ENCODE measurements at regions not wholly inside any gene's neighbourhood (a gene's known extent, or its start where the extent isn't known, plus 50 kb on each side); places are given as distances from the start of the nearest gene placed in this dataset.

- TF ChIP-seq CTCF (IDR thresholded peaks at IDR 0.05) = no peak
- TF ChIP-seq POLR2A (IDR thresholded peaks at IDR 0.05) = no peak
- TF ChIP-seq EP300 (IDR thresholded peaks at IDR 0.05) = no peak
Measured at GRCh38 chr5:88487066-88487465, 218.4 kb upstream of the TMEM161B start.

Data from sigmoid colon (tissue), 4 donors.